HFF-Myc (cell line): ENCODE measurements at regions not wholly inside any gene's neighbourhood (a gene's known extent, or its start where the extent isn't known, plus 50 kb on each side); places are given as distances from the start of the nearest gene placed in this dataset.

ENCODE experiments used
- DNase-seq: peaks from one replicate; pipeline ENCODE4 v3.0.0-alpha.2; 2011; ENCODE audit warnings: low read depth; ENCODE audit errors: extremely low read depth
- H3K4me3 ChIP-seq: replicated peaks from 2 replicates; pipeline ENCODE4 v1.5.1; 2011; ENCODE audit warnings: low read depth, mild to moderate bottlenecking, control low read depth, low read length
- TF ChIP-seq, protein P1 (sequence below): IDR thresholded peaks from 2 replicates; pipeline ENCODE4 v1.5.1; 2012; ENCODE audit warnings: mild to moderate bottlenecking, low read depth, low read length, control low read depth; ENCODE audit errors: missing control alignments

DNA sequence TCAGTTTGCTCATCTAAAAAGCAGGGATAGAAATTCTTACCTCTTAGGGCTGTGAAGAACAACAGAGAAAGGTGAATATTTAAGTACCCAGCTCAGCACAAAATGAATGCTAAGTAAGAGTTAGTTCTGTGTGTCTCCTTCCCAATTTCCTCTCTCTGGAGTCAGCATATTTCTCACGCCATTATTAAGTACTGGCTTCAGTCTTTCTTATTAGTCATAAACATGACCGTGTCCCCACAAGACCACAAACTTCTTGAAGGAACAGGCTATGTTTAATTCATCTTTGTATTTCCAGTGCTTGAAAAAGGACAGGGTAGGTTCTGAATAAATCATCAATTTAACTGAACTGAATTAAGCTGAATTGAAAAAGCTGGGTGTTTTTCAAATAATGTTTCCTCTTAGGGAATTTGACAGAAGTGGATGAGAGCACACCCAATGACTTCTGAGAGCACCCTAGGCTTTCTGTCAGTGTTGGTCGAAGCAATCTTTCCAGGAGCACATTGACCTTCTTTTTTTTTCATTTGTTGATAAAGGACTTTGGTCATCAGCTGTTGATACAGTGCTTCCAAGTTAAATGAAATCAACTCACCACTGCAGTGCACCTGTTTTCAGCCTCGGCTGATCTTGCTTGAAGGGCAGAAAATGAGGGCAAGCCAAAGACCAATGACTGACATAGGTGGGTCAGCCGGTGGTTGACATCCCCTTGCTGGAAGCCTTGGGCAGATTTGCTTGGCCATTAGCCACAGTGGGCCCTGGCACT is 324.6 kb downstream of the MFSD1 start:
- TF ChIP-seq, protein P1, sequence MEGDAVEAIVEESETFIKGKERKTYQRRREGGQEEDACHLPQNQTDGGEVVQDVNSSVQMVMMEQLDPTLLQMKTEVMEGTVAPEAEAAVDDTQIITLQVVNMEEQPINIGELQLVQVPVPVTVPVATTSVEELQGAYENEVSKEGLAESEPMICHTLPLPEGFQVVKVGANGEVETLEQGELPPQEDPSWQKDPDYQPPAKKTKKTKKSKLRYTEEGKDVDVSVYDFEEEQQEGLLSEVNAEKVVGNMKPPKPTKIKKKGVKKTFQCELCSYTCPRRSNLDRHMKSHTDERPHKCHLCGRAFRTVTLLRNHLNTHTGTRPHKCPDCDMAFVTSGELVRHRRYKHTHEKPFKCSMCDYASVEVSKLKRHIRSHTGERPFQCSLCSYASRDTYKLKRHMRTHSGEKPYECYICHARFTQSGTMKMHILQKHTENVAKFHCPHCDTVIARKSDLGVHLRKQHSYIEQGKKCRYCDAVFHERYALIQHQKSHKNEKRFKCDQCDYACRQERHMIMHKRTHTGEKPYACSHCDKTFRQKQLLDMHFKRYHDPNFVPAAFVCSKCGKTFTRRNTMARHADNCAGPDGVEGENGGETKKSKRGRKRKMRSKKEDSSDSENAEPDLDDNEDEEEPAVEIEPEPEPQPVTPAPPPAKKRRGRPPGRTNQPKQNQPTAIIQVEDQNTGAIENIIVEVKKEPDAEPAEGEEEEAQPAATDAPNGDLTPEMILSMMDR, result no peak
- H3K4me3 ChIP-seq, result no peak overlapping the region
- no peak for DNase-seq

DNA sequence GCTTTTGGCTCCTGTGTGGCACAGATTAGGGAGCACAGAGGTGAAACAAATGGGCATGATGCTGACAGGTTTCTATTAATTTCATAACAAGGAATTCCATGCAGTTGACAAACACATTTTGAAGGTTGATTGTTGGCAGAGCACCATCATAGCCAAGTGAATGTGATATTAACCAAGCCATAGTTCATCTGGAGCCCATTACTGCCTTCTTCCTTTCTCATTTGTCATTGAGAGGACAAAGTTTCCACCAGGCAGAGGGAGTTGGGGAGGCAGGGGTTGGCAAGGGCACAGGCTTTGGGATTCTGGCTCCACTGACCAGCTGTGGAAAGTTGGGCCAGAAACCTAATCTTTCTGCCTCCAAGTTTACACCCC is 325.2 kb downstream of the MFSD1 start:
- DNase-seq, result no peak
- TF ChIP-seq, protein P1, result no peak
- H3K4me3 ChIP-seq, result no peak overlapping the region

DNA sequence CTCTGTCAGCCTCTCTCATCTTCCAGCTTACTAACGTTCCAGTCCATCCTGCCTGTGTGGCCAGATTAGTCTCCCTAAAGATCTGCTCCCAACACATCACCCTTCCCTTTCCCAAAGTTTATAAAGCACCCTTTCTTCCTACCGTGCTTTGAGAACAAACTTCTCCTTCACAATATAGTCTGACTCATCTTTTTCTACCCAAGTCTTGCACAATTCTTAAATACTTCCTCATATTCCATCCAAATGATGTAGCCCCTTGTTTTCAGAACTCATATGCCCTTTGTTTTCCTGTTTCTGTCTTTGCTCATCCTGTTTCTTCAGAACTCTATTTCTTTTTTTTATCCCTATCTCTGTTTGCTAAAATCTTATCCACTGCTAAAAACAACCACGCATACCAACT is 326.8 kb downstream of the MFSD1 start:
- TF ChIP-seq, protein P1, result no peak
- no peak for DNase-seq
- no peak overlapping the region for H3K4me3 ChIP-seq

DNA sequence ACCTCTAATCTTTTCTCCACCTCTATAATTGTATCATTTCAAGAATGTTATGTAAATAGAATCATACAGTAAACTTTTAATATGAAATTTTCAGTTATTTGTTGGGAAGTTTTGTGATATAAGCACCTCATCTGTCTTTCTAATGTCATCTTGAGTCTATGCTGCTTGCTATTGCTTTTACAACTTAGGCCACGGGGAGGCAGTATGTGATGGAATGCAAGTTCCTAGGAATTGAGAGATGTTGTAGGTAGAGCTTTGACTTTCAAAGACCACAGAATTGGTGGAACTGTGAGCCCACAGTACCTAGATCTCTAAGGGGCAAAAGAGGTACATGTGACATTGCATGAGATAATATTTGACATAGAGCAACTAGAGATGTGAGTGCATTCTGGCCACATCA is 328.3 kb downstream of the MFSD1 start:
- no peak for DNase-seq
- no peak overlapping the region for H3K4me3 ChIP-seq
- TF ChIP-seq, protein P1, result peak; percentile 43

DNA sequence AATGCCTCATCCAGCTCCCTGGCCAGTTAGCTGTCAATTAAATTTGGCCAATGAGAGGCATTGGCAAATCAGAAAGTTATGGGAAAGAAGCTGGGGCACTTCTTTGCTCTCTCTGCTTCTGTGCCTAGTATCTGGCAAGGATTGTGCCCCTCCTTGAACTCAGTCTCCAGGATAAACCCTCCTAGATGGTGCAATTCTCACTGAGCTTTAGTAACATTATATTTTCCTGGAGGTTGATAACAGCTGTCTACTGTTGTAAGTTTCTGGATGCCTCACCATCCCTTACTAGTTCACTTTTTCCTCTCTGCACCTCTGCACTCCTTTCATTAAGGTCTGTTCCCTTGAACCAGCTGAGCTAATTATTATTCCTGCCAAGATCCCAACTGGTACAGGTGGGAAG is 329.5 kb downstream of the MFSD1 start:
- no peak overlapping the region for H3K4me3 ChIP-seq
- TF ChIP-seq, protein P1, result no peak

DNA sequence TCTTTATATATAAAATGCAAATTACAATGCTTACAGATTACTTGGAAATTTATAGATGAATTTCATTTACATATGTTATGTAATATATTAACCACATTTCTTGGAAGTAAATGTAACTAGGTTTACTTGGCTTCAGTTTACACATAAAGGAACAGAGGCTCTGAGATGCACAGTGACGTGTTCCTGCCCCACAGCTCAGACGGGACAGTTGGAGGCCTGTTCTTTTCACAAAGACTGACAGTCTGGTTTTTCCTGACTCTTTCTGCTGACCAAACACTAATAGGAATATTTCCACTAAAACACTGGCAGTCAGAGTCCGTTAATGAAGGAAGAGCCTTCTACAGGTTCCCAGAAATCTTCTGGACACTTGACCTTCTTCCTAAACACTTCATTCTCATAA is 336.1 kb downstream of the MFSD1 start:
- no peak overlapping the region for H3K4me3 ChIP-seq
- TF ChIP-seq, protein P1, result no peak
- DNase-seq, result no peak

More for the DNA sequence above, 329.5 kb downstream of the MFSD1 start:
- DNase-seq, result no peak

DNA sequence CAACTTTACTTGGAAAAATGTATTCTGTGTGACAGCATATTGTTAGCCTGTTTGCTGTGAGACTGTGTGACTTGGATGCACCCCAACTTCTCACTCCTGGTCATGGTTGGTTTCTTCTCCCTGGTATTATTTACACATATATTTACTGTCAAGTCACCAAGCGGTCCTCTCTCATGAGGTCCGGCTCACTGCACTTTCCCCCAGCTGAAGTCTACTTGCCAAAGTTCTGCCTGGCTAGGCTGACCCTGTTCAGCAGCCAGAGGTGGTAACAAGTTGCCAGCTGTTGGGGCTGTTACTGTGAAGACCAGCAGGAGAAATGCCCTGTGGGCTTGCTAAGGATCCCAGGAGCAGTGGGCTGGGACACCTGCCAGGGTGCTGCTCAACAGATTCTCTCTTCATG is 337.5 kb downstream of the MFSD1 start:
- no peak for DNase-seq
- TF ChIP-seq, protein P1, result no peak
- no peak overlapping the region for H3K4me3 ChIP-seq
